ENCODE measurements at regions not wholly inside any gene's neighbourhood (a gene's known extent, or its start where the extent isn't known, plus 50 kb on each side); places are given as distances from the start of the nearest gene placed in this dataset.

DNA sequence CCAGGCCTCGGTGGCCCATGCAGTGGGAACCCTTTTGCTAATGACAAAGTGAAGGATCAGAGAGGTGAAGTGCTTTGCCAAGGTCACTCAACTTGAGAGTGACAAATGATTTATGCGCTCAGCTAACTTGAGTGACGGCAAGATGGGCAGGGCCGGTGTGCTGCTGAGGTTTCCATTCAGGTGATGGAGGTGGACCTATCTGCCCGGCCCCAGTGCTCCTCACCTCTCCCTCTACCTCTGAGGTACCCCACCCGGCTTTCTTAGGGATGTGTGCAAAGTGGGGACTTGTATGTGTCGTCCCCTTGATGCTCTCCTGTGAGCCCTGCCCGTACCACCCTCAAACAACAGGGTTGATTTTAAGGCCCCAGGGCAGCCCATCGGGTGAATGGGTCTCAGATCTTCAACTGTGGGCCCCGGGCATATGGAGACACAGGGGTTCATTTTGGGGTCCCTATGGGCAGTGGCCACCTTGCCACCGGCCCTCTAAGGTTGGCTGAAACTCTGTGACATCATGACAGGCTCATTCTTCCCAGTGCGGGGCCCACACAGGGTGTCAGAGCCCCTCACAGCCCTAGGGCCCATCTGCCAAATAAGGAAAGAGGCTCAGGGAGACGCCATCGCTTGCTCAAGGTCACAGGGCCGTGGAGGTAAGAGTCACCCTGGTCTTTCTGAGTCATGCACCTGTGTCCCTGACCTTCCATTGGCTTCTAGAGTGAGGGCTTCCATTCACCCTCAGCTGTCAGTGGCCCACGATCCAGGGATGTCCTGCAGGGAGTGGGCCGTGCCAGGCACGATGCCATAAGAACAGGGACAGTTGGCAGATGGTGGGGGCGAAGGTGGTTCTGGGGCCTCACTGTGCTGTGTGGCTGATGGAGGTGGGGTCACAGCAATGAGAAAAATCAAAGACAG lies 170.6 kb upstream of the MVB12B start:
- peak in 1 of 3 donors; percentile 26 for DNase-seq
- H3K27ac ChIP-seq: no peak overlapping the region
- no peak overlapping the region for H3K4me3 ChIP-seq
- no peak for TF ChIP-seq POLR2A (IDR thresholded peaks at IDR 0.05)
- no peak for TF ChIP-seq CTCF (IDR thresholded peaks at IDR 0.05)
- H3K36me3 ChIP-seq: no peaks in the 10 kb centered on the region
- no peaks in the 10 kb centered on the region for H3K9me3 ChIP-seq
- H3K4me1 ChIP-seq: peaks cover 0 to 11% (median 0%) of the 10 kb centered on the region in 4 donors
- H3K27me3 ChIP-seq: no peaks in the 10 kb centered on the region

DNA sequence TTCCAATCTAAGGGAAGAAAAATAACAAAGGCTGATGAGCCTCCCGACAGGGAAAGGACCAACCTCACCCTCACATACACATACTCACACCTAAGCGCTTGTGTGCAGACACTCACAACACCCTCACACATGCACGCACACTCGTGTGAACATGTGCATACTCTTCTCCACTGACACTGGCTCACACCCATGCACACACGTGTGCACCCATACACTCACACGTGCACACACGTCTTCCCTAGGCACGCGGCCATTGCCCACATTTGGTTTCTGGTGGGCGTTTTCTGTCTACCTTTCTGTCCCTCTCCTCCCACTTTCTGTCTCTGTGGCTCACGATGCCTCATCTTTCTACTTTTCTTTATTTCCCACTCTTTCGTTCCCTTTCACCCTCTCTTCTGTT lies 169.7 kb upstream of the MVB12B start:
- TF ChIP-seq POLR2A (IDR thresholded peaks at IDR 0.05): no peak
- no peak for TF ChIP-seq CTCF (IDR thresholded peaks at IDR 0.05)
- Histone ChIP-seq H3K4me3 (no peak overlapping the region), H3K36me3 (no peaks in the 10 kb centered on the region), H3K27ac (no peak overlapping the region), H3K9me3 (no peaks in the 10 kb centered on the region), H3K27me3 (no peaks in the 10 kb centered on the region), H3K4me1 (peaks cover 0 to 3% (median 0%) of the 10 kb centered on the region in 4 donors)
- no peak for DNase-seq

- H3K27me3 ChIP-seq: no peaks in the 10 kb centered on the region
- no peak overlapping the region for H3K4me3 ChIP-seq
- DNase-seq: no peak
- H3K9me3 ChIP-seq: no peaks in the 10 kb centered on the region
- TF ChIP-seq POLR2A (IDR thresholded peaks at IDR 0.05) (no peak), CTCF (IDR thresholded peaks at IDR 0.05) (no peak)
- H3K27ac ChIP-seq: no peak overlapping the region
- no peaks in the 10 kb centered on the region for H3K4me1 ChIP-seq
- H3K36me3 ChIP-seq: no peaks in the 10 kb centered on the region
These were observed 169.2 kb upstream of the MVB12B start for GRCh38 chr9:126157423-126157822.

DNA sequence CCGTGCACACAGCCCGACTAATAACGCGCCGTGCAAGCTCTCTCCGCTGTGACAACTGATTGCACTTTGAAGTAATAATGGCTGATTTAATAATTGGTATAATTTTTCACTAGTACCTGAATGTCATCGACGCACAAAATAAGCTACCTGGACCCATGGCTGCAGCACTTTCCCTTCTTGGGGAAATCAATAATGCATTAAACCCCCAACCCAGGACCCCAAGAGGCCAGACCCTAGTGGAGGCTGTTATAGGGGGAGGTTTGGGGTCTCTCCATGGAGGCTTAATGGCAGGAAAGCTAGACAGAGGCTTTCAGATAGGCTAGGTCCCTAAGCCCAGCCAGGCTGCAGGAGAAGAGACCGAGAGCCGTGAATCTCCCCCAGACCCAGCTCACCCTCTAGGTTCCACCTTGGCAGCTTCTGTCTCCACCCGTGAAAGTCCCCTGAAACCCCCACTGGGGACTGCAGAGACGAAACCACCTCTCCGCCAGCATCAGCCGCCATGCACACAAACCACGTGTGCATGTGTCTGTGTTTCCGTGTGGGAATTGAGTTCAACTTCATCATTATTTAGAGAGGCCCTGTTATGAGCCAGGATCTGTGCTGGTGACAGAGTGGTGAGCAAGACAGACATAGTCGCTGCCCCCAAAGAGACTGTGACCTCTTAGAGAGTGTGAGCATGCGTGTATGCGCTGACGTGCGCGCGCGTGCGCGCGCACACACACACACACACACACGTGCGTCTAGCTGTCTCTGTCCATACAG lies 168.6 kb upstream of the MVB12B start:
- no peaks in the 10 kb centered on the region for H3K36me3 ChIP-seq
- H3K27ac ChIP-seq: no peak overlapping the region
- DNase-seq: no peak
- no peaks in the 10 kb centered on the region for H3K4me1 ChIP-seq
- TF ChIP-seq POLR2A (IDR thresholded peaks at IDR 0.05): no peak
- H3K27me3 ChIP-seq: no peaks in the 10 kb centered on the region
- H3K4me3 ChIP-seq: no peak overlapping the region
- no peaks in the 10 kb centered on the region for H3K9me3 ChIP-seq

DNA sequence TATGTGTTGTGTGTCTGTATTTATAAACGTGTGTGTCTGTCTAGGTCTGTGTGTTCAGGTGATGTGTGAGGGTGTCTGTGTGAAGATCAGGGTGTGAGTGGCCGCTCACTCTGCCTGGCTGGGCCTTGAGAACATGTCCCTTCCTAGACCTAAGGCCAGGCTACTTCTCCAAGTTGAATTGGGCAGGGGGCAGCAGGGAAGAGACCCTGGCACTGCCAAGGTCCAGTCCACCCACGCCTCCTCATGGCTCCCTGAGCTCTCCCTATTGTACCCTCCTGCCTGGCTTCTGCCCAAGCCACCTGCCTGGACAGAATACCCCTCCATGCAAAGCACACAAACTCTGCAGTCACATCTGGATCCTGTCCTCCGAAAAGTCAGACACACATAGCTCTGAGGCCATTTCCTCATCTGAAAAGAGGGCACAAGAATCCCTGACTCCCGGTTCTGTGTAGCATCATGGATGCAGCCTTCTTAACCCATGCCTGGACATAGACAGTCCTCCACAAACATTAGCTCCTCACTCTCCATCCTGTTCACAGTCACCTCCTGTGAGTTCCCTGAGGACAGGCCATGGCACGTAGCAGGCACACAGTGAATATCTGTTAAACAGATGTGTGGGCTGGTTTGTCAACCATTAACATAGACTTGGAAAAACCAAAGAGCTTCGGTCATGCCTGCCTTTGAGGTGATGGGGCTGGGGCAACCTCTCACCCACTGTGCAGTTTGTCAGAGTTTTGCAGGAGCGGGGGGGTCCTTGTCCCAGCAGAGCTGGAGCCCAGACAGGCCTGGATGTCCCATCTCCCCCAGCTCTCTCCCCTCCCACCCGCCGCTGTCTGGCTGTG lies 167.8 kb upstream of the MVB12B start:
- Histone ChIP-seq H3K9me3 (no peaks in the 10 kb centered on the region), H3K27ac (no peak overlapping the region), H3K36me3 (no peaks in the 10 kb centered on the region), H3K4me1 (no peaks in the 10 kb centered on the region), H3K4me3 (no peak overlapping the region), H3K27me3 (no peaks in the 10 kb centered on the region)
- no peak for DNase-seq
- TF ChIP-seq CTCF (IDR thresholded peaks at IDR 0.05): no peak

Measured in Peyer's patch (tissue), 4 donors.